Activated T-cell treated with anti-CD3 and anti-CD28 coated beads for 1 hour (primary cell): ENCODE measurements at regions not wholly inside any gene's neighbourhood (a gene's known extent, or its start where the extent isn't known, plus 50 kb on each side); places are given as distances from the start of the nearest gene placed in this dataset.
"Not testable (repeated sequence)": the region's sequence is repeated elsewhere in the genome, so short reads cannot be mapped to it uniquely, and the experiment has no call there.

Experiments used
- DNase-seq: peaks from one replicate; pipeline ENCODE4 v3.0.0-alpha.2; 2020; ENCODE audit warnings: low read depth

- DNase-seq = not testable (repeated sequence)
Measured at GRCh38 chr14:83298016-83298415, 1764.4 kb upstream of the SEL1L start.

GRCh38 chr14:83300476-83301064 lies 1766.9 kb upstream of the SEL1L start:
- no peak for DNase-seq

- no peak for DNase-seq
Measured at GRCh38 chr14:83301791-83302190, 1768.1 kb upstream of the SEL1L start.

GRCh38 chr14:83309211-83309610 lies 1775.6 kb upstream of the SEL1L start:
- DNase-seq = no peak

- no peak for DNase-seq
Measured at GRCh38 chr14:83309833-83310232, 1776.2 kb upstream of the SEL1L start.

- no peak for DNase-seq
Measured at GRCh38 chr14:83312511-83312910, 1778.9 kb upstream of the SEL1L start.

GRCh38 chr14:83314764-83315163 lies 1781.1 kb upstream of the SEL1L start:
- no peak for DNase-seq

GRCh38 chr14:83316356-83316755 lies 1782.7 kb upstream of the SEL1L start:
- no peak for DNase-seq

- no peak for DNase-seq
Measured at GRCh38 chr14:83320837-83321236, 1787.2 kb upstream of the SEL1L start.

- no peak for DNase-seq
Measured at GRCh38 chr14:83331513-83331912, 1797.9 kb upstream of the SEL1L start.

- DNase-seq = no peak
Measured at GRCh38 chr14:83342590-83342989, 1808.9 kb upstream of the SEL1L start.

- DNase-seq = no peak
Measured at GRCh38 chr14:83347874-83348273, 1814.2 kb upstream of the SEL1L start.

- DNase-seq = no peak
Measured at GRCh38 chr14:83355609-83356008, 1822.0 kb upstream of the SEL1L start.

GRCh38 chr14:83356080-83356479 lies 1822.4 kb upstream of the SEL1L start:
- no peak for DNase-seq

GRCh38 chr14:83372271-83372670 lies 1838.6 kb upstream of the SEL1L start:
- DNase-seq = no peak

- DNase-seq = no peak
Measured at GRCh38 chr14:83379436-83379835, 1845.8 kb upstream of the SEL1L start.

- DNase-seq = no peak
Measured at GRCh38 chr14:83384253-83384652, 1850.6 kb upstream of the SEL1L start.

- no peak for DNase-seq
Measured at GRCh38 chr14:83395321-83395720, 1861.7 kb upstream of the SEL1L start.

- no peak for DNase-seq
Measured at GRCh38 chr14:83416476-83416875, 1882.8 kb upstream of the SEL1L start.

- no peak for DNase-seq
Measured at GRCh38 chr14:83419420-83419819, 1885.8 kb upstream of the SEL1L start.

GRCh38 chr14:83421711-83422110 lies 1888.1 kb upstream of the SEL1L start:
- no peak for DNase-seq

- DNase-seq = no peak
Measured at GRCh38 chr14:83425138-83425537, 1891.5 kb upstream of the SEL1L start.

GRCh38 chr14:83425706-83426105 lies 1892.1 kb upstream of the SEL1L start:
- no peak for DNase-seq

GRCh38 chr14:83433618-83434017 lies 1900.0 kb upstream of the SEL1L start:
- DNase-seq = no peak

- no peak for DNase-seq
Measured at GRCh38 chr14:83441801-83442200, 1908.1 kb upstream of the SEL1L start.
